ENCODE measurements at regions not wholly inside any gene's neighbourhood (a gene's known extent, or its start where the extent isn't known, plus 50 kb on each side); places are given as distances from the start of the nearest gene placed in this dataset.

- TF ChIP-seq EZH2phosphoT487 (IDR thresholded peaks at IDR 0.05; ENCODE audit: low read depth): no peak
- TF ChIP-seq, protein P1, sequence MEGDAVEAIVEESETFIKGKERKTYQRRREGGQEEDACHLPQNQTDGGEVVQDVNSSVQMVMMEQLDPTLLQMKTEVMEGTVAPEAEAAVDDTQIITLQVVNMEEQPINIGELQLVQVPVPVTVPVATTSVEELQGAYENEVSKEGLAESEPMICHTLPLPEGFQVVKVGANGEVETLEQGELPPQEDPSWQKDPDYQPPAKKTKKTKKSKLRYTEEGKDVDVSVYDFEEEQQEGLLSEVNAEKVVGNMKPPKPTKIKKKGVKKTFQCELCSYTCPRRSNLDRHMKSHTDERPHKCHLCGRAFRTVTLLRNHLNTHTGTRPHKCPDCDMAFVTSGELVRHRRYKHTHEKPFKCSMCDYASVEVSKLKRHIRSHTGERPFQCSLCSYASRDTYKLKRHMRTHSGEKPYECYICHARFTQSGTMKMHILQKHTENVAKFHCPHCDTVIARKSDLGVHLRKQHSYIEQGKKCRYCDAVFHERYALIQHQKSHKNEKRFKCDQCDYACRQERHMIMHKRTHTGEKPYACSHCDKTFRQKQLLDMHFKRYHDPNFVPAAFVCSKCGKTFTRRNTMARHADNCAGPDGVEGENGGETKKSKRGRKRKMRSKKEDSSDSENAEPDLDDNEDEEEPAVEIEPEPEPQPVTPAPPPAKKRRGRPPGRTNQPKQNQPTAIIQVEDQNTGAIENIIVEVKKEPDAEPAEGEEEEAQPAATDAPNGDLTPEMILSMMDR (IDR thresholded peaks at IDR 0.05; ENCODE audit: low read depth, low read length): no peak
Observed at GRCh38 chr15:91599261-91599660, 254.2 kb upstream of the SLCO3A1 start.

GRCh38 chr15:91603384-91604080, 250.0 kb upstream of the SLCO3A1 start:
- no peaks in the 10 kb centered on the region for H3K79me2 ChIP-seq (ENCODE audit: low read length)
- TF ChIP-seq EZH2phosphoT487 (IDR thresholded peaks at IDR 0.05; ENCODE audit: low read depth): no peak
- no peaks in the 10 kb centered on the region for H3K9me3 ChIP-seq (ENCODE audit: insufficient read depth, low read length)
- no peak overlapping the region for H3K9ac ChIP-seq (ENCODE audit: low read length)
- H4K20me1 ChIP-seq (ENCODE audit: insufficient read depth, low read length): no peaks in the 10 kb centered on the region
- no peak overlapping the region for H2AFZ ChIP-seq (ENCODE audit: low read depth, low read length)
- H3K36me3 ChIP-seq (replicated peaks; ENCODE audit: low read depth, low read length): no peaks in the 10 kb centered on the region
- no peak overlapping the region for H3K27ac ChIP-seq (ENCODE audit: low read length)
- H3K27me3 ChIP-seq (ENCODE audit: low read depth, low read length): peaks cover under 1% of the 10 kb centered on the region; the same call in 1 of the 2 replicates
- H3K4me3 ChIP-seq (ENCODE audit: low read length): no peak overlapping the region
- H3K4me1 ChIP-seq (ENCODE audit: low read length): no peaks in the 10 kb centered on the region
- no peak overlapping the region for H3K4me2 ChIP-seq (ENCODE audit: low read length)

More at GRCh38 chr15:91599261-91599660, 254.2 kb upstream of the SLCO3A1 start:
- Histone ChIP-seq H3K36me3 (replicated peaks; ENCODE audit: low read depth, low read length) (no peaks in the 10 kb centered on the region), H3K27ac (ENCODE audit: low read length) (no peak overlapping the region), H3K27me3 (ENCODE audit: low read depth, low read length) (peaks cover 5% of the 10 kb centered on the region; the same call in 1 of the 2 replicates), H3K79me2 (ENCODE audit: low read length) (no peaks in the 10 kb centered on the region), H4K20me1 (ENCODE audit: insufficient read depth, low read length) (no peaks in the 10 kb centered on the region), H3K4me2 (ENCODE audit: low read length) (no peak overlapping the region), H3K9ac (ENCODE audit: low read length) (no peak overlapping the region), H3K4me1 (ENCODE audit: low read length) (no peaks in the 10 kb centered on the region), H3K9me3 (ENCODE audit: insufficient read depth, low read length) (no peaks in the 10 kb centered on the region), H3K4me3 (ENCODE audit: low read length) (no peak overlapping the region), H2AFZ (ENCODE audit: low read depth, low read length) (no peak overlapping the region)

DNA sequence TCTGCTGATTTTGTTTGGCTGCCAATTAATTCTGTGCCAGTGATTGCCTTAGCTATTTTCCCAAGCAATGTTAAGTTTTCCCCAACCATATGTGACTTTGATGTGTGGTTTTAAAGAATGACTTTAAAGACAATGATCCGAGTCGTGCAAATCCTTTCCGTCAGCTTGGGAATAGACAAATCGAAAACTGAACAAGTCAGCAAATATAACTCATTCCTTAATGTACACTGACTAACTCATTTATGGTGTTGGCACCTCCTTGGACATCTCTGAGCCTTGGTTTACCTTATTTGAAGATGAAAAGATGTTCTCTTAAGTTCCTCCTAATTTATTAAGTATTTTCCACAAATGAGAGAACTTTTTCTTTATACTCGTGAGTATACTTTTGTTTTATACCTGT, 249.4 kb upstream of the SLCO3A1 start:
- H3K4me2 ChIP-seq (ENCODE audit: low read length): no peak overlapping the region
- no peak overlapping the region for H2AFZ ChIP-seq (ENCODE audit: low read depth, low read length)
- no peaks in the 10 kb centered on the region for H3K9me3 ChIP-seq (ENCODE audit: insufficient read depth, low read length)
- H3K79me2 ChIP-seq (ENCODE audit: low read length): no peaks in the 10 kb centered on the region
- no peak for TF ChIP-seq EZH2phosphoT487 (IDR thresholded peaks at IDR 0.05; ENCODE audit: low read depth)
- TF ChIP-seq, protein P1 (IDR thresholded peaks at IDR 0.05; ENCODE audit: low read depth, low read length): no peak
- H3K9ac ChIP-seq (ENCODE audit: low read length): no peak overlapping the region
- H3K4me1 ChIP-seq (ENCODE audit: low read length): no peaks in the 10 kb centered on the region
- no peaks in the 10 kb centered on the region; the same call in 1 of the 2 replicates for H3K27me3 ChIP-seq (ENCODE audit: low read depth, low read length)
- H3K4me3 ChIP-seq (ENCODE audit: low read length): no peak overlapping the region
- H4K20me1 ChIP-seq (ENCODE audit: insufficient read depth, low read length): no peaks in the 10 kb centered on the region
- H3K27ac ChIP-seq (ENCODE audit: low read length): no peak overlapping the region
- H3K36me3 ChIP-seq (replicated peaks; ENCODE audit: low read depth, low read length): no peaks in the 10 kb centered on the region

DNA sequence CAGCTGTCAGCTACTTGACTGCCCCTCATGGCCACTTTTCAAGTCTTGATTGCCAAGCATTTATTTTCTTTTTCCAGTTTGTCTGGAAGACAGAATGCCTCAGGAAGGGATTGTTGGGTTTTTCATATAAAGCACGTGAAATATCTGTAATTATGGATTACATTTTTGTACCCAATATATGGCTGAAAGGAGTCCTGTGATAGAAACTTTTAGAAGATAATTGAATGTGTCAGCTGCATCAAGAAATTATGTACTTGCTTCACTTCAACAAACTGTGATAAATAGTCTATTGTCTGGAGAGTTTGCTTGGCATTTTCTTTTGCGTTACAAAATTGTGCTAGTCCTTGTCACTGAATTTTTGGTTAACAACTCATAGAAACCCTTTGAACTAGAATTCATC, 247.9 kb upstream of the SLCO3A1 start:
- Histone ChIP-seq H3K79me2 (ENCODE audit: low read length) (no peaks in the 10 kb centered on the region), H4K20me1 (ENCODE audit: insufficient read depth, low read length) (no peaks in the 10 kb centered on the region), H3K27me3 (ENCODE audit: low read depth, low read length) (no peaks in the 10 kb centered on the region), H3K36me3 (replicated peaks; ENCODE audit: low read depth, low read length) (no peaks in the 10 kb centered on the region), H3K9ac (ENCODE audit: low read length) (no peak overlapping the region), H3K4me2 (ENCODE audit: low read length) (no peak overlapping the region), H3K9me3 (ENCODE audit: insufficient read depth, low read length) (no peaks in the 10 kb centered on the region), H3K27ac (ENCODE audit: low read length) (no peak overlapping the region), H3K4me3 (ENCODE audit: low read length) (no peak overlapping the region), H3K4me1 (ENCODE audit: low read length) (no peaks in the 10 kb centered on the region), H2AFZ (ENCODE audit: low read depth, low read length) (no peak overlapping the region)
- TF ChIP-seq, protein P1 (IDR thresholded peaks at IDR 0.05; ENCODE audit: low read depth, low read length): no peak

Measured in OCI-LY3 (cell line).